ENCODE measurements at regions not wholly inside any gene's neighbourhood (a gene's known extent, or its start where the extent isn't known, plus 50 kb on each side); places are given as distances from the start of the nearest gene placed in this dataset.
A peak's percentile ranks its signal among the peaks of the same experiment; 100 is the strongest.

DNA sequence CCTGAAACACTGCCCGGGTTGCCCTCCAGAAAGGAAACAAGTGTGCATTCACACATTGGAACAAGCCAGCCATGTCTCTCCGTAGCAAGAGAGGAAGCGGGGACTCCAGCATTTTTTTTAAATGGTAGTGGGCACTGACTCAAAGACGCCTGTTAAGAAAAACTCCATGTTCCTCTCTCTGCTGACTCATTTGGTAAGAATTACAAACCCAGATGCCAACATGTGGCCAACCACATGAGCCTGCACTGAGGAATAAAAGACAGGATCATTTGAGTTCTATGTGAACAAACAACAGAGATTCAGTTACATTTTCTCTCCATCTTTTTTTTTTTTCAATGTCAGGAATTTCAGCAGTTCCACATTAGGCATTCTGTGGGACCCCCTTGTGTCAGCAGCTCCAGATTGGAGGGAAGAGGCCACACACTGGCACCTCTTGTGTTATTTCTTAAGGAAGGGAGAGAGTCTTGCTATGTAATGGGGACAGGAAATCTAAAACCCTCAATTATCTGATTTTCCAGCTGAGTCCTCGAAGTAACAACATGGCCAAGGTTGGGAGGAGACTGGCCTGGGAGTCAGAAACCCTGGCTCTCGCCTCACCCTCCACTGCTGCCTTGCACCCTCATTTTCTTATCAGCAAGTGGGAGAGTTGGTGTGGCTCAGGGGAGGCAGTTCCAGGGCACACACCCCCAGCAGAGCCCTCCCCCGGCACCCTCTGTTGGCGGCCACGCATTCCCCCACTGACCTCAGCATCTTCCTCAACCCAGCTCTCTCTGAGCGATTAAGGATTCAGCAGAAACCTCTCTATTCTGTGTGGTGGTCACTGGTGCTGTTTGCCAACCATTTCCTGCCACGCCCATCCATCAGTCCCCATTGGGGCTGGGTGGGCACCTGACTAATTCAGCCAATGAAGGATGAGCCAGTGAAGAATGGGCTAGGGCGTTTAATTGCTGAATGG is 173.0 kb downstream of the FOXL1 start:
- DNase-seq = no peak

DNA sequence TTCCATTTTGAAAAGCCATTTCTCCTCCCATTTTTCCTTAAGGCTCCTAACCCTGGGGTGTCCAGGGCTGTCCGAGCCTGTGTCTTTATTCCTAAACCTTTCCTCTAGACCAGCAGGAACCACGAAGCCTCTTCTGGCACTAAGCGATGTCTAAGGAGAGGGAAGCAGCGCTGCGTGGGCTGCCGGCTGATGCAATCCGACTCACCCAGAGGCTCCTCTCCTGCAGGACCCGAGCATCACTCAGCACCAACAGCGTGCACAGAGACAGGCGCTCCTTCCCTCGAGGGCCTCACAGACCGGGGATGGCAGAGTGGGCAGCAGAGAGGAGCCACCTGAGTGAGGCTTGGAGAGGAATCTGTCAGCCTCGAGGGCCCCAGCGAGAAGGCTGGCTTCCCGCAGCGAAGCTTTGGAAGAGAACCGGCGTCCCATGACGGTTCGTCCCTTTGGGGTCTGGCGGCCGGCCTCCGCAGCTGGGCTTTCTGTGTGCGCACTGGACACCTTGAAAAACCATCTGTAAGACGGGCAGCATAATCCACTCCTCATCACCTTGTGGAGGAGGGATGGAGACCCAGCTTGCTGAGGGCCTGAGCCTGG is 174.3 kb downstream of the FOXL1 start:
- no peak for DNase-seq

DNA sequence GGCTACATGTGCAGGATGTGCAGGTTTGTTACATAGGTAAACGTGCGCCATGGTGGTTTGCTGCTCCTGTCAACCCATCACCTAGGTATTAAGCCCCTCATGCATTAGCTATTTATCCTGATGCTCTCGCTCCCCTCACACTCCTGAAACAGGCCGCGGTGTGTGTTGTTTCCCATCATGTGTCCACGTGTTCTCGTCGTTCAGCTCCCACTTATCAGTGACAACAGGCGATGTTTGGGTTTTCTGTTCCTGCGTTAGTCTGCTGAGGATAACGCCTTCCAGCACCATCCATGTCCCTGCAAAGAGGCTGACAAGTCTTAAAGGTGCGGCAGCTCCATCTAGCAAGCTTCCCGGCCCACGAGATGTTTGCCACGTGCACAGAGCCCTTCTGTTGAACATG is 175.1 kb downstream of the FOXL1 start:
- no peak for DNase-seq

DNA sequence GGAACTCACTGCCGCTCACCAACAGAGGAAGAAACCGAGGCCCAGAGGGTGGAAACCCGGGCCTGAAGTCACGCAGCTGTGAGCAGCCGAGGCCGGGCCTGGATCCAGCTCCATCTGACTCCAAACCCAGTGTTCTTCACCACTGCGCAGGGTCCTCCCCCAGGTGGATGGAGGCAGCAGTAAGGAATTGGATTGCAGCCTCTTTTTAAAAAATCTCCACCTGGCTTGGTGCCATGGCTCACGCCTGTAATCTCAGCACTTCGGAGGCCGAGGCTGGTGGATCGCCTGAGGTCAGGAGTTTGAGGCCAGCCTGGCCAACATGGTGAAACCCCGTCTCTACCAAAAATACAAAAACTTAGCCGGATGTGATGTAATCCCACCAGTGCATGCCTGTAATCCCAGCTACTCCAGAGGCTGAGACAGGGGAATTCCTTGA is 177.2 kb downstream of the FOXL1 start:
- DNase-seq = no peak

DNA sequence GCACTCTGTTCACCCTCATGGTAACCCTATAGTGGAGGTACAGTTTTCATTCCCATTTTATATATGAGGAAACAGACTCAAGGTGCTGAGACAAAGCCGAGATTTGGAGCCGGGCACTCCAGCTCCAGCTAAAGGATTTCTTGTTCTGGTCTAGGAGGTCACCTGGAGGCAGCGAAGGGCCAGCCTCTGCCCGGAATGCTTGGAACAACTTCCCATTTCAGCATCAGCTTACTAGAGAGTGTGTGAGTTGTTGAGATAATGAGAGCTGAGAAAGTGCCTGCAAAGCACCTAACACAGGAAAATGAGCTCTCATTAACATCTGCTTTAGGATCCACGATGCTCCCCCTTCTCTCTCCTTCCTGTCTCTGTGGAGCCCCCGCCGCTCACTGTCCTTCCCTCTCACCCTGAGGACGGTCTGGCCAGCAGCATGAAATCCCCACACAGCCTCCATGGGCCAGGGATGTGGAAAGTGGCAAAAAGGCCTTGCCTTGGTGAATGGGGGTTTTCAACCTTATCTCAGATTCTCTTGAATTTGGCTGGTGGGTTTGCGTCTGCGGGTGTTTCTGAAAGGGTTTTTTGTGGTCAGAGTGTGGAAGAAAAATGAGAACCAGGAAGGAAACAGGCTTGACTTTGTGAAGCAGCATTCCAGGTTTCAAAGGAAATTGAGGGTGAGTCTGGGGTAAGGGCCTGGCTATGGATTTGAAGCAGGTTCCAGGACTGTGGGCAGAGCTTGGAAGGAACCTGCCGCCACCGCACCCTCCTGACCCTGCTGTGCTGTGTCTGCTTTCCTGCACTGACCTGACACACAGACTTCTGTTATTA is 178.7 kb downstream of the FOXL1 start:
- DNase-seq = no peak

DNA sequence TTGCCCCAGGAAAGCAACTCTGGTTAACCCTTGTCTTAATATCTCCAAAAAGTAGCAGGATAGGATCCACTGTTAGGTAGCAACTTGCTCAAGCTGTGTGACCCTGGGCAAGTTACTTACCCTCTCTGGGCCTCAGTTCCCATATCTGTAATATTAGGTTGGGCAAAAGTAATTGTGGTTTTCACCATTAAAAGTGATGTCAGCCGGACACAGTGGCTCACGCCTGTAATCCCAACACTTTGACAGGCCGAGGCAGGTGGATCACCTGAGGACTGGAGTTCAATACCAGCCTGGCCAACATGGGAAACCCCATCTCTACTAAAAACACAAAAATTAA is 179.3 kb downstream of the FOXL1 start:
- no peak for DNase-seq

DNA sequence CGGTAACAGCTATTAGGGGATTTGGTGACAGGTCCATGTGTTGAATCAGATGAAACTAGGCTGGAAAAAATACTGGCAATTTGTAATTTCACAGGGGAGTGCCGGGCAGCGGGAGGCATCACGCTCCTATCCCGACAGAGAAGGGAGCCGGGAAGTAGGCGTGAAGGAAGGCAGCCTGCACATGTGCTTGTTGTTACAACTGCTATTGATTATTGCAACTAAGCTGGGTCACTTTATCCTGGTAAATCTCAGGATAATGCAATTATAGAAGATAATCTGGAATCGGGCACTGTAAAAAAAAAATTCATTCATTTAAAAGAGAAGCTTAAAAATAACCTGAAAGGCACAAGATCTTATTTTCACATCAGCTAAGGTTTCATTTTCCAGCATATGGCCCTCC is 180.6 kb downstream of the FOXL1 start:
- no peak for DNase-seq

DNA sequence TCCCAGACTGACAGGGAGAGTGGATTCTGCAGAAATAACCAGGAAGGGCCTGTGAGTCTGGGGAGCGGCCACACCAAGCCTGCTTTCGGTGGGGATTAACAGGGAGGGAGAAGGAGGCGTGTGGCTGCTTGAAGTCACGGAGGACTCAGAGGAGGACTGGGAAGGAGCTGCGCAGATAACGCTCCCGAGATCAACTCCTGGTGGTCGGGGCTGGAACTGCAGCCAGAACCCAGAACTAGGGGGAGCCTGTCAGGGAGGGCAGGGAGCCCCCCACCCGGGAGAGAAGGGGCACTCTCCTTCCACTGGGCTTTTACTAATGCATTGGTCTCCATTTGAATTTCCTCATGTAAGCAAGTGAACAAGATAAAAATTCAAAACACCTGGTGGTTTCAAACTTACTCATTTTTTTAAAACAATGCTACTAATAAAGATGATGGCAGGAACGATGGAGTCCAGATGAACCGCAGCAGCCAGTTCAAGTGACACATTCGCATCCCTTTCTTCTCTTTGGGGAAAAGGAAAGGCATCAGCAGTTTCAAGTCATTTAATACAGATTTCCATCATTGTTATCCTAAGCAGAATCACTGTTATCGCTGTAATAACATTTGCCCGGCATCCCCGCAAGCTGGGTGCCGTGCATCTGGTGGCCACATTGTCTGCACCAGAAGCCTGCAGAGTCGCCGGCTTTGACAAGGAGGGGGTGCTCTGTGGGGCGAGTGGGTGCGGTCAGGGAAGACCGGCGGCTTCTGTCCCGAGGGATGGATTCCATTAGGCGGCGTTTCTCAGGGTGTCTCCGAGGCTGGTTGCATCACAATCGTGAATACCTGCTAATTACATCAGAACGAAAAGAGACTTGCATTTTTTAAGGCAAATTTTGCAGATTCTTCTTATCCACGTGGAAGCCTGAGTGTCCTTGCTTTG is 183.0 kb downstream of the FOXL1 start:
- DNase-seq = peak; percentile 36

DNA sequence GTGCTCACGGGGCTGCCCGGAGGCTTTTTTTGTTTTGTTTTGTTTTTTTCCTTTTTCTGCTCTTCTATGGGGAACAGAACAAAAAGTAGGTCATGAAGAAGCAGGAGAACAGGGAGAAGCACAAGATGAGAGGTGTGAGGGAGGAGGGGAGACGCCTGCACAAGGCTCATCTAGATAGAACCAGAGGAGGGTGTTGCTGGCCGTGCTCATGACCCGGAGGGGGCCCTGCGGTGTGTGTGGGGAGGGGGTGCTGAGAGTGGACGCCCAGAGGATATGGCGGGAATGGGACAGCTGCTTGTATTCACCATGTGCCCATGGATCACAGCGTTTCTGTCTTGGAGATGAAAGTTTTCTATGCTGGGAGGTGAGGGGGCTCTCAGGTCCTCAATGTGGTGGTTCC is 183.7 kb downstream of the FOXL1 start:
- no peak for DNase-seq

DNA sequence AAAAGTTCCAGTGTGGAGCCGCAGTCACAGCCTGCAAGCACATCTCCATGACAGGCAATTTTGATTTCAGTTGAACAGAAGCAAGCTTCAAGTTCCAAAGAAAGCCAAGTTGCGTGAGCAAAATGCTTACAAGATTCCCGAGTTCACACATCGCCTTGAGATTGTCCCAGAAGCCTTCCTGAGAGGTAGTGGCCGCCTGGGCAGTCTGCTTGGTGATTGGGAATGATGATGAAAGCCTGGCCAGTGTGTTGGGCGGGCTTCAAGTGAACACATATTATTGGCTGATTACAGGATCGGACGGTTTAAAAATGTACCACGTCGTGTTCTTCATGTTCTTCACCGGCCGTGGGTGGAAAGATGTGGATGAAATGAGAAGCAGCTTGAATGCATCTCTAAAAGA is 185.5 kb downstream of the FOXL1 start:
- DNase-seq = no peak

DNA sequence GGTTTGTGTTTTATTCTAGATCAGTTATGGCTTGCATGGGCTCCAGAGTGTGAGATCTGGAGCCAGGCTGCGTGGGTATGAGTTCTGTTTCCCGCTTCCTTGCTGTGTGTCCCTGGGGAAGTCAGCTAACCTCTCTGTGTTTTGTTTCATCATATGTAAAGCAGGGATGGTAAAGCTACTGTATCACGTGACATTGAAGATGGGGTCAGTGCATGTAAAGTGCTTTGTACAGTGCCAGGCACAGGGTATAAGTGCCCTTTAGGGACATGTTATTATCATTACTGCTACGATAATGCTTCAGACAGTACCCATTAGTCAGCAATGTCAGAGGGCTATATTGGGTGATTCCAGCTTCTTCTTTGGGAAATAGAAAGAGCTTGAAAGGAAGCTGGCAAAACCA is 186.2 kb downstream of the FOXL1 start:
- no peak for DNase-seq

DNA sequence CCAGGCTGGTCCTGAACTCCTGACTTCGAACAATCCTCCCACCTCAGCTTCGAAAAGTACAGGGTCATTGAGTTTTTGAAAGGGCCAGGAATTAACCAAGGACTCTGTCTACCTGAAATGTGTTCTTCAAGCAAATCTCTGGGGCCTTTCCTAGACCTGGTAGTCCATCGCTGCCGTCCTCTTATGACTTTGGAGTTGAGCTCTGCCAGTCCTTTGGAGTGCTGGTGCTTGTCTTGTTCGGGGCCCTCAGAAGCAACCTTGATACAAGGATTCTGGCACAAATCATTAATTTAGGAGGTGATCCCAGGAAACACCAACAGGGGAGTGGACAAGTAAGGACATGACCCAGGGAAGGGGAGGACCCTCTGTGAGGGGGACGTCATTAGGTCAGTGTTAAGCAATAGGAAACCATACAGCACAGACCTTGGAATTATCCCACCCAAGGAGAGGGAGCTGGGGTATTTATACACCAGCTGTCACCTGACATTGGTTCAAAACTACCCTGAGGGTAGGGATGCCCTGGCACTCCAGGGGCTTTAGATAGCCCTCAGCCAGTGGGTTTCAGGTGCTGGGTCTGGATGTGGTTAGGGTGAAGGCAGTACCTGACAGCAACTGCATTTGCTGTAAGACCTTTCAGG is 187.2 kb downstream of the FOXL1 start:
- no peak for DNase-seq

DNA sequence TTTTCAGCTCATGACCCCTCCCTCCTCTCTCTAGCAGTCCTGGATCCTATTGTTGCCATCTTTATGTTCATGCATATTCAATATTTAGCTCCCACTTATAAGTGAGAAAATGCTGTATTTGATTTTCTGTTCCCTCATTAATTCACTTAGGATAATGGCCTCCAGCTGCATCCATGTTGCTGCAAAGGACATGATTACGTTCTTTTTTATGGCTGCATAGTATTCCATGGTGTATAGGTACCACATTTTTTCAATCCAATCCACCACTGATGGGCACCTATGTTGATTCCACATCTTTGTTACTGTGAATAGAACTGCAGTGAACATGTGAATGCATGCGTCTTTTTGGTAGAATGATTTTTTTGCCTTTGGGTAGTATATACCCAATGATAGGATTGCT is 188.4 kb downstream of the FOXL1 start:
- DNase-seq = no peak

DNA sequence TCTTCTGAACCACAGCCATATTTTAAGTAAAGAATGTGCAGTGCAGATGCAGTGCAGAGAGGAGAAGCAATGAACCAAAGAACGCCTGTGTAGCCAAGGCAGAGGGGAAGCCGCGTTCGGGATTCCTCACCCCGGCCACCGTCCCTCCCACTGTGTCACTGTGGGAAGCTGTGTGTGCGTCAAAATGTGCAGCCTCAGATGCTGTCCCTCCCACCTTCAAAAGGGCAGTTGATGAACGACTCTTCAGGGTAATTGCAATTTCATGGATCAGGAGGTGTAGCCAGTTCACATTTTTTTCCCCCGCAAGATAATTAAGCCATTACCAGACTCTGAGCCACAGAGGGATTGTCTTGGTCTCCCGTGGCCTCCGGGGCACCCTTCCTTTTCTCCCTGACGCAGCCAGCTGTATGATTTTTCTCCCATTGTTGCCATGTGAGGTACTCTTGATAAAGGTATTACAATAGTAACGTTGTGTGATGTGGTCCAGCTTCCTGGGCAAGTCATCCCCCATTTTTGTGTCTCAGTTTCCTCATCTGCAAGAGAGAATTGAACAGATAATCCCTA is 190.0 kb downstream of the FOXL1 start:
- DNase-seq = no peak

DNA sequence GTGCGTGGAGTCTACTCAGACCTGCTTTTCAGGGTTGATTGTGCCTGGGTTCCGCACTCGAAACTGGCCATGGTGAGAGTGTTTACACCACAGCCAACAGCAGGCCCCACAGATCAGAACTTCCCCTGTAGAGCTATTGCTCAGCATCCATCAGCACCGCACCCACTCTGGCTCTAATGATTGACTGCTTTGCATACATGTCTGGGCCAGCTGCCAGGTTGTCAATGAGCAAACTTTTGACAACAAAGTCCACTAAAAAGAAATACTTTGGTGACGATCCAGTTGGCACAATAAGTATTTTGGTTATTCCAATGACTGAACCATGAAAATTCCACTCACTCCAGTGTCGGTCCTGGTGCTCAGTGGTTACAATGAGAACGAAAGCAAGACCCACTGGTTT is 190.7 kb downstream of the FOXL1 start:
- no peak for DNase-seq

DNA sequence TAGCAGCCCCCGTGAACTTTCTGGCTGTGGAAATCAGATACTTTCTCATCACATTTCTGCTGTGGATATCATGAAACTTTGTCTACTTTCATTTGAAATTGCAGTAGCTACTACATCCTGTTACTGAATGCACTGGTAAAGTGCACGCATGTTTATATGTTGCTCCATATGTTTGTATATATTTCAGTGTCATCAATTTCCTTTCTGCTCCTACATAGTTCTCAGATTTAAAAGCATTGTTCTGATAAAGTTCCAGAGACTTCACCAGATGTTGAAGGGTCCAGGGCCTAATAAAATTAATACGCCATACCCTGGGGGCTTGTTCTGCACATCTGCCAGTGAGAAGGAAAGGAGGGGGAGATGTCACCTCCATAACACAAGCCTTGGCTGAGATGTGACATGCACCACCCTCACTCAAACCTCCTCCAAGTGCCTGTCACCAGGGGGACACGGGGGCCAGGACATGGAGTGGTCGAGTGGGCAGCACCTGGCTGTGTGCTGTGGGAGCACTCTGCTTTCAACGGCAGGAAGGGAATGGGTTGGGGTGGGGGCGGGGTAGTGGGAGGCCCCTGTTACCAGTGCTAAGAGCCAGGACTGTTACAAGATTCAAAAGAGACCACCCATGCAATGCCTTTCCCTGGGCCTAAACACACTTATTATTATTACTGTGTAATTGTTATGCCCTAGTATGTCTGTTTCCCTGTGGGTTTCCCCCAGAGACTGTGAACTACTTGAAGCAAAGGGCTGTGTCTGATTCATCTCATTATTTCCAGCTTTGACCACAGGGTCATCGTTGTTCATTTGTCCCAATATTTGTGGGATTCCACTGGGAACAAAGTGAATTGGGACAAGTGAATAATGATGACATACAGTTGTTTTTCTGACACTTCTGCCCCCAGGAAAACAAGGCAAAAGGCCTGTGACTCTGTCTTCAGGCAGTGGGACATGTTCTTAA is 193.4 kb downstream of the FOXL1 start:
- no peak for DNase-seq

DNA sequence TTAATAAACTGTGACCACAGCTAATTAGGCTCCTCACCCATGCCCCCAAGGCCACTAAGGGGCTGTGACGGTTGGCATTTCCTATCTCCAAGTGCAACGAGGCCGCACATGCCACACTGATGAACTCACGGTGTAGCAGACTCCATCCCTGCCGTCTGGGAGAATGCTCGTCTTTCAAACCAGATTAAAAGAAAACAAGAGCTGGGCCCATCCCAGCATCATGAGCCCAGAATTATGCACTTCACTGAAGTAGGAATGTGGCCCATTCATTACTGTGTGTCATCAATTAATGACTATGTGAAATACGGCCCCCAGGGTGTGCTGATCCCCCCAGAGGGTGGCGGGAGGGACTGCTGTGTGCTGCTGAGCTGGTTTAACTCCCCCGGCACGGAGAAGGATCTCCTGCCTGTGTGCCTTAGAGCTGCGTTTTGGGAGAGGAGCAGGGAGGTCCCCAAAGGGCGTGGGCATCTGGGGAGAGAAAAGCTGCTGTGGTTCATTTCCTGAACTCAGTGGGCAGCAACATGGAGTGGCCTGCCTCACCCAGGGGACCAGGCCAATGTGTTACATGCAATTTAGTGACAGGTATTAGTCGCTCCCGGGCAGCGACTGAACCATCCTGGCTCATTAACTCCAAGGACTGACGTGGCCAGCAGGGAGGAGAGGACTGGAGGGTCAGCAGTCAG is 194.5 kb downstream of the FOXL1 start:
- DNase-seq = no peak

DNA sequence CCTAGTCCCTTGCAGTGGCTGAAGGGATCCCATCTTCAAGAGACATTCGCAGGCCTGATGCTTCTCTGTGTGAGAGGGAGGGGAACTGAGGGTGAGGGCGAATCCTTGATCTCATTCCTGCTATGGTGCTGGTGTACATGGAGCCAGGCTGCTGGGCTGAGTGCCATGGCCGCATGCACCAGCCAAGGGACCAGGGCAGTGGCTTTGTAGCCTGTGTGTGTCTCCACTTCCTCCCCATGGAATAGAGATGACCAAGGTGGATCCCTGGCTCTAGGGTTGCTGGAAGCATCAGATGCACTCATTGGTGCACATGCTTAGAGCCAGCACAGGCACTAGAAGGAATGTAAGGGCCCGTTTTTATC is 195.0 kb downstream of the FOXL1 start:
- DNase-seq = no peak

DNA sequence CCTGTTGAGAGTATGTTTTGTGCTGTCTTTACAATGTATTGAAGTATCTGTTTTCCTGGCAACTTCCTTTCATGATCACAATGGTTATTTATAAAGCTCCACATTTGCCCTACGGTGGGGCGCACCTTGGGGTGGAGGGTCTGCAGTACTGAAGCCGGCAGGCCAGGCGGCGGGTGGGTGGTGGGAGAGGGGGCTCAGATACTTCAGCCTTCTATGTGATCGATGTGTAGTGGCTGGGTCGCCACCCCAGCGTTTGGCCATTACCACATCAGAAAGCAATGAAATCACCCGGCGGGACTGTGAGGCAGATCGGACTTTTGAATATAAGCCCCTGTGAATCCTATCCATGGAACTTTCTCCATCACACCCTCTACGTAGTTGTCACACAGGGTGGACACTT is 196.6 kb downstream of the FOXL1 start:
- no peak for DNase-seq

DNA sequence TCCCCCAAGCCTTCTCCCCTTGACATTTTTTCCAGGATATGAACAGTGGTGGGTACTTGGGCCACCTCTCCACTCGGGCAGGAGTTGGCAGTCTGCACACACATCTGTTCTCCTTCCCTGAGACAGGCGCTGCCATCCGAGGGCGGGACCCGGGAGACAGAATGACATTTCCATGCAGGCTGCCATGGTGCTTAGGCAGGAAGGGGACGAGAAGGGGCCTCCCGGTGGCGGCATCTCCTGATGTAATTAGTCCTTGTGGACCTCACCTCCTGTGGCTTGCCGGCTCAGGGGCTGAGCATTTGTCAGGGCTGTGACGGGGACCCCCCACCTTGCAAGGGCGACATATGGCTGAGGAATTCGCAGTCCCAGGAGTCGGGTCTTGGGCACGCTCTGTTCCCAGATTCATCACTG is 197.2 kb downstream of the FOXL1 start:
- DNase-seq = no peak
